ENCODE measurements at regions not wholly inside any gene's neighbourhood (a gene's known extent, or its start where the extent isn't known, plus 50 kb on each side); places are given as distances from the start of the nearest gene placed in this dataset.

DNA sequence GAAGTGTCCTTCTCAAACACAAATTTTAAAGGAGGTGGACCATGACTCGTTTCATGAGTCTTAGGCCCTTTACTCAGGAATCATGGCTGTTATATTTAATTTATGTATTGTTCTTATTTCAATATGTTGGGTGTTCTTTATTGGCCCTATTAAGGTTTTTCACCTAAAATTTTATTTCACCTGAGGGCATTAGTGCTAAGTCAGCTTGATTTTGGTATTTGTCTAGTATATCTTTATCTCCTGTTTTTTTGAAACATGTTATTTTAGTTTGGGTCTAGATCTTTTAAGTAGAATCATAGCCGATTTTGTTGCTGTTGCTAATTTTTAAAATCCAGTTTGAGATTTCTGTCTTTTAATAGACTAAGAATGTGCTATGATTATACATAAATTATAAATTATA, 430.4 kb downstream of the RPS6KC1 start:
- 82 to 88% methylated on average over 2 of the region's 2 CpGs for WGBS, 2 donors
- H3K4me3 ChIP-seq (ENCODE audit: low read depth, poor library complexity, severe bottlenecking): no peak overlapping the region
- intact Hi-C loops (cut with DNase I; ENCODE audit: low total_unique reads): no loop called here
- no peak for TF ChIP-seq CTCF (IDR thresholded peaks at IDR 0.05)
- DNase-seq (ENCODE audit: low spot score in 2 of 2): no peak

- TF ChIP-seq POLR2A (IDR thresholded peaks at IDR 0.05): no peak
- no peak for TF ChIP-seq CTCF (IDR thresholded peaks at IDR 0.05)
- 54 to 62% methylated on average over 3 of the region's 3 CpGs for WGBS, 2 donors
- intact Hi-C loops (cut with DNase I; ENCODE audit: low total_unique reads): no loop called here
- no peak overlapping the region for H3K4me3 ChIP-seq (ENCODE audit: low read depth, poor library complexity, severe bottlenecking)
- no peak for DNase-seq (ENCODE audit: low spot score in 2 of 2)
These were observed 433.3 kb downstream of the RPS6KC1 start for GRCh38 chr1:213484333-213484732.

- TF ChIP-seq CTCF (IDR thresholded peaks at IDR 0.05) (no peak), POLR2A (IDR thresholded peaks at IDR 0.05) (no peak)
- 88 to 95% methylated on average over 1 of the region's 1 CpG for WGBS, 2 donors
- no peak for DNase-seq (ENCODE audit: low spot score in 2 of 2)
- intact Hi-C loops (cut with DNase I; ENCODE audit: low total_unique reads): no loop called here
- H3K4me3 ChIP-seq (ENCODE audit: low read depth, poor library complexity, severe bottlenecking): no peak overlapping the region
These were observed 433.7 kb downstream of the RPS6KC1 start for GRCh38 chr1:213484758-213485157.

- DNase-seq (ENCODE audit: low spot score in 2 of 2): no peak
- no peak overlapping the region for H3K4me3 ChIP-seq (ENCODE audit: low read depth, poor library complexity, severe bottlenecking)
- intact Hi-C loops (cut with DNase I; ENCODE audit: low total_unique reads): no loop called here
- no peak for TF ChIP-seq POLR2A (IDR thresholded peaks at IDR 0.05)
- TF ChIP-seq CTCF (IDR thresholded peaks at IDR 0.05): no peak
- WGBS, 2 donors: 56% methylated on average over 3 of the region's 3 CpGs
These were observed 435.4 kb downstream of the RPS6KC1 start for GRCh38 chr1:213486488-213486887.

DNA sequence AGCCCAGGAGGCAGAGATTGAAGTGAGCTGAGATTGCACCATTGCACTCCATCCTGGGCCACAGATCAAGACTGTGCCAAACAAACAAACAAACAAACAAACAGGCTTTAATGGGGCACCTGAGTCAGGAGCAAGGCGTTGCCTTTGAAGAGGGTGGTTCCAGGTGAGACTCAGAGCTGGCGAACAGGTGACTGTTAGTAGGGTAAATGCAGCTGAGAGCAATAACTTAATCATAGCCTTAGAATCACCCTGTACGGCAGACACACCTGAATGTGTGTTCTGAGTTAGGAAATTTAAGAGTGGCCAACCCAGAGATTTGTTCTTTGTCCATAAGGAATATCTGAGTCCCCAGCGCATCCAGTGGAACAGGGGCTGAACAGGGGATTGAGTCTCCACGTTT, 440.4 kb downstream of the RPS6KC1 start:
- H3K4me3 ChIP-seq (ENCODE audit: low read depth, poor library complexity, severe bottlenecking): no peak overlapping the region
- no peak for TF ChIP-seq CTCF (IDR thresholded peaks at IDR 0.05)
- TF ChIP-seq POLR2A (IDR thresholded peaks at IDR 0.05): no peak
- intact Hi-C loops (cut with DNase I; ENCODE audit: low total_unique reads): no loop called here
- WGBS, 2 donors: 72 to 80% methylated on average over 5 of the region's 5 CpGs
- no peak for DNase-seq (ENCODE audit: low spot score in 2 of 2)

- no peak overlapping the region for H3K4me3 ChIP-seq (ENCODE audit: low read depth, poor library complexity, severe bottlenecking)
- DNase-seq (ENCODE audit: low spot score in 2 of 2): no peak
- WGBS, 2 donors: 82 to 84% methylated on average over 21 of the region's 21 CpGs
- intact Hi-C loops (cut with DNase I; ENCODE audit: low total_unique reads): no loop called here
- TF ChIP-seq CTCF (IDR thresholded peaks at IDR 0.05) (no peak), POLR2A (IDR thresholded peaks at IDR 0.05) (no peak)
These were observed 441.4 kb downstream of the RPS6KC1 start for GRCh38 chr1:213492161-213493041.

All from lower leg skin (tissue), 4 donors.